Fibroblast of lung (primary cell): ENCODE measurements at regions not wholly inside any gene's neighbourhood (a gene's known extent, or its start where the extent isn't known, plus 50 kb on each side); places are given as distances from the start of the nearest gene placed in this dataset.
A peak's percentile ranks its signal among the peaks of the same experiment; 100 is the strongest.

Source experiments
- DNase-seq, 2 donors: peaks; one replicate each; pipeline versions ENCODE4 v3.0.0 to v3.0.0-alpha.2; 2010; ENCODE audit warnings: low read depth in 2 of 2
- H2AFZ ChIP-seq: 2 replicates; pipeline ENCODE4 v1.5.1; 2012; ENCODE audit warnings: low read length, control low read depth, inconsistent platforms
- H3K27ac ChIP-seq: 2 replicates; pipeline ENCODE4 v1.5.1; 2011; ENCODE audit warnings: low read length, control low read depth; ENCODE audit not compliant: insufficient read depth
- H3K27me3 ChIP-seq: 2 replicates; pipeline ENCODE4 v1.5.1; 2011; ENCODE audit warnings: mild to moderate bottlenecking, low read length; ENCODE audit not compliant: control insufficient read depth, insufficient read depth
- H3K36me3 ChIP-seq: 2 replicates; pipeline ENCODE4 v1.5.1; 2011; ENCODE audit warnings: low read length; ENCODE audit not compliant: control insufficient read depth, insufficient read depth
- H3K4me1 ChIP-seq: 2 replicates; pipeline ENCODE4 v1.5.1; 2011; ENCODE audit warnings: low read length; ENCODE audit not compliant: control insufficient read depth, insufficient read depth; ENCODE audit errors: extremely low read depth
- H3K4me2 ChIP-seq: 2 replicates; pipeline ENCODE4 v1.5.1; 2011; ENCODE audit warnings: low read length, control low read depth; ENCODE audit not compliant: insufficient read depth; ENCODE audit errors: extremely low read depth
- H3K4me3 ChIP-seq, 4 experiments: fragments of 200-600 bp in 1 of 4; sonication (generic) in 1 of 4; replicated peaks in 1 of 4; 2 replicates each; pipeline ENCODE4 v1.5.1; 2011 to 2016; ENCODE audit warnings: low read length in 4 of 4, low read depth in 3 of 4, mild to moderate bottlenecking in 3 of 4, control low read depth in 2 of 4, inconsistent platforms in 1 of 4, mixed read lengths in 1 of 4; ENCODE audit not compliant: insufficient read depth in 1 of 4; ENCODE audit errors: control extremely low read depth in 1 of 4
- H3K79me2 ChIP-seq: 2 replicates; pipeline ENCODE4 v1.5.1; 2012; ENCODE audit warnings: mild to moderate bottlenecking, low read length, inconsistent platforms; ENCODE audit not compliant: control insufficient read depth, insufficient read depth
- H3K9ac ChIP-seq: 2 replicates; pipeline ENCODE4 v1.5.1; 2011; ENCODE audit warnings: mild to moderate bottlenecking, low read length, control low read depth; ENCODE audit not compliant: insufficient read depth
- H3K9me3 ChIP-seq: 2 replicates; pipeline ENCODE4 v1.5.1; 2012; ENCODE audit warnings: low read depth, low read length; ENCODE audit not compliant: control insufficient read depth, insufficient read depth
- H4K20me1 ChIP-seq: 2 replicates; pipeline ENCODE4 v1.5.1; 2011; ENCODE audit warnings: low read length; ENCODE audit not compliant: control insufficient read depth, insufficient read depth; ENCODE audit errors: extremely low read depth
- EZH2 ChIP-seq: IDR thresholded peaks from 2 replicates; pipeline ENCODE4 v1.5.1; 2012; ENCODE audit warnings: low read length, control low read depth, mild to moderate bottlenecking; ENCODE audit errors: missing control alignments
- TF ChIP-seq, protein P1 (sequence below), 2 donors: IDR thresholded peaks in 1 of 2; conservative IDR thresholded peaks in 1 of 2; 1 replicate in 1 of 2; 2 replicates in 1 of 2; pipeline ENCODE4 v1.5.1; 2011 to 2012; ENCODE audit warnings: low read length in 2 of 2, control low read depth in 1 of 2, inconsistent platforms in 1 of 2, low read depth in 1 of 2, mild to moderate bottlenecking in 1 of 2

DNA sequence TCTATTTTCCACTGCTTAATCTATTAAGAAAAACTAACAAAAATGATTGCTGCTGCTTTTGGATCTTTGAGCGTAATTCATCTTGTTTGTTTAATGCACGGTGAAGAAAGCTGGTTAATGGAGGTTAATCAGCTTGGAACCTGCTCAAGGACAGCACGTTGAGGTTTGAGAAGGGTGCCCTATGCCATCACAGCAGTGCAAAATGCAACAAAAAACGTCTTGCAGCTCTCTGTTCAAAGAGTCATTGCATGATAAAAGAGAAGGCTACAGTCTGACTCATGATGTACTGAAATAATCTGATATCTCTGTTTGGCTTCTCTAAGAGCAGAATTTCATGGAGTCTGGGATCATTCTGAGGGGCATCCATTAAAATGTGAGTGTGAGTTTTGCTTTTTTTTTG, 80.6 kb upstream of the PREP start:
- H2AFZ ChIP-seq = no peak overlapping the region
- no peaks in the 10 kb centered on the region for H3K9me3 ChIP-seq
- H3K4me1 ChIP-seq = peaks cover 11% of the 10 kb centered on the region
- no peak overlapping the region for H3K9ac ChIP-seq
- H3K27ac ChIP-seq = no peak overlapping the region
- DNase-seq = peak; percentile 61 to 81
- H3K4me2 ChIP-seq = peak overlapping the region; percentile 76
- no peaks in the 10 kb centered on the region for H3K27me3 ChIP-seq
- no peak overlapping the region for H3K4me3 ChIP-seq
- no peaks in the 10 kb centered on the region for H3K79me2 ChIP-seq
- TF ChIP-seq, protein P1, sequence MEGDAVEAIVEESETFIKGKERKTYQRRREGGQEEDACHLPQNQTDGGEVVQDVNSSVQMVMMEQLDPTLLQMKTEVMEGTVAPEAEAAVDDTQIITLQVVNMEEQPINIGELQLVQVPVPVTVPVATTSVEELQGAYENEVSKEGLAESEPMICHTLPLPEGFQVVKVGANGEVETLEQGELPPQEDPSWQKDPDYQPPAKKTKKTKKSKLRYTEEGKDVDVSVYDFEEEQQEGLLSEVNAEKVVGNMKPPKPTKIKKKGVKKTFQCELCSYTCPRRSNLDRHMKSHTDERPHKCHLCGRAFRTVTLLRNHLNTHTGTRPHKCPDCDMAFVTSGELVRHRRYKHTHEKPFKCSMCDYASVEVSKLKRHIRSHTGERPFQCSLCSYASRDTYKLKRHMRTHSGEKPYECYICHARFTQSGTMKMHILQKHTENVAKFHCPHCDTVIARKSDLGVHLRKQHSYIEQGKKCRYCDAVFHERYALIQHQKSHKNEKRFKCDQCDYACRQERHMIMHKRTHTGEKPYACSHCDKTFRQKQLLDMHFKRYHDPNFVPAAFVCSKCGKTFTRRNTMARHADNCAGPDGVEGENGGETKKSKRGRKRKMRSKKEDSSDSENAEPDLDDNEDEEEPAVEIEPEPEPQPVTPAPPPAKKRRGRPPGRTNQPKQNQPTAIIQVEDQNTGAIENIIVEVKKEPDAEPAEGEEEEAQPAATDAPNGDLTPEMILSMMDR (conservative IDR thresholded peaks at IDR 0.05 in 1 of 2, IDR thresholded peaks at IDR 0.05 in 1 of 2; ENCODE audit: low read depth in 1 of 2, low read length in 2 of 2) = no peak
- TF ChIP-seq EZH2 = no peak
- H4K20me1 ChIP-seq = no peaks in the 10 kb centered on the region
- H3K36me3 ChIP-seq = no peaks in the 10 kb centered on the region

DNA sequence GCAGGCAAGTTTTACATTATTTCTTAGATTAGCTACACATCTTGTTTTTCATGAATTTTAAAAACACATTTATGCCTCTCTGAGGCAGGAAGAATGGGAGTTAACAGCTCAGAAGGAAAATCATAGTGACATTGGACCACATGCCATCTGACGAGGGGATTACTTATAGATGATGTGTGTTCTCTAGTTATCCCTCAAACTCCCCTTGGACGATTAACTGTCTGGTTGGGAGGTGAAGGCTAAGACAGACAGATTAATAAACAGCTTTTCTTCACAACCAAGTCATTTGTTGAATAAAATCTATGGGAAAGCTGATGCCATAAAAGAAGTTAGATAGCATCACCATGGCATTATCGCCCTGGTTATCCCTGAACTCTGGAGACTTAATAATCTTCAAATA, 80.0 kb upstream of the PREP start:
- Histone ChIP-seq H3K36me3 (no peaks in the 10 kb centered on the region), H3K4me1 (peaks cover 11% of the 10 kb centered on the region), H4K20me1 (no peaks in the 10 kb centered on the region), H3K9ac (no peak overlapping the region), H3K27ac (no peak overlapping the region), H3K4me3 (no peak overlapping the region), H3K79me2 (no peaks in the 10 kb centered on the region), H3K4me2 (peak overlapping the region; percentile 81), H2AFZ (no peak overlapping the region), H3K27me3 (no peaks in the 10 kb centered on the region), H3K9me3 (no peaks in the 10 kb centered on the region)
- DNase-seq = no peak
- TF ChIP-seq, protein P1 (conservative IDR thresholded peaks at IDR 0.05 in 1 of 2, IDR thresholded peaks at IDR 0.05 in 1 of 2; ENCODE audit: low read depth in 1 of 2, low read length in 2 of 2) = no peak

DNA sequence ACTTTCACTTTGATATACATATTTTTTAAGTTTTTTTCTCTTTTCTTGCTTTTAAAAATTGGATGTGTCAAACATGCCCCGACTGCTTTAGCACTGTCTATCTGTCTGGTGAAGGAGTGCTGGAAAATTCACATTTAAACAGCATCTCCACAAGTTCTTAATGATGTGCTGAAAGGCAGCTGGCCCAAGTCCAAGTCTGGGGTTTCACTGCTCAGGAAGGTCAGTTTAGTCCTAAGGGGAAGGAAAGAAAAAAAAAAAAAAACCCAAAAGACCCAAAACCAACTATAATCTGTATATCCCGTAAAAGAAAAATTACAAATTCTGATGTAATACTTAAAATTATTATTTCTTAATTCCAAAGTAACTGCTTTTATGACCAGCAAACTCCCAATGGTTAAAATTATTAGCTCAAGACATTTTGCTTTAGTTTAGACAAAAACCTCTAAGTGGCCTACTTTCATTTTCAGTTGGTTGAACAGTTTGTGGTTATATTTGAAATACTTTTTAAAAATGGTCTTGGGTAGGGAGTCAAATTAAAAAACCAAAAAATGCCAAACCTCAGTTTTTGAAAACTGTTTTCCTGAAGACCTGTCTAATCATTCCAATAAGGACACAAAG, 79.5 kb upstream of the PREP start:
- Histone ChIP-seq H4K20me1 (no peaks in the 10 kb centered on the region), H3K27ac (no peak overlapping the region), H2AFZ (no peak overlapping the region), H3K36me3 (no peaks in the 10 kb centered on the region), H3K9me3 (no peaks in the 10 kb centered on the region), H3K27me3 (no peaks in the 10 kb centered on the region), H3K4me1 (peaks cover 11% of the 10 kb centered on the region), H3K9ac (no peak overlapping the region), H3K4me3 (peak overlapping the region in 3 of 4 experiments; percentile 15 to 25 (median 15)), H3K79me2 (no peaks in the 10 kb centered on the region), H3K4me2 (peak overlapping the region; percentile 81)
- TF ChIP-seq EZH2 = no peak
- TF ChIP-seq, protein P1 (conservative IDR thresholded peaks at IDR 0.05 in 1 of 2, IDR thresholded peaks at IDR 0.05 in 1 of 2; ENCODE audit: low read depth in 1 of 2, low read length in 2 of 2) = no peak
- DNase-seq = peak; percentile 43 to 76
